HEK293 (cell line): ENCODE measurements at regions not wholly inside any gene's neighbourhood (a gene's known extent, or its start where the extent isn't known, plus 50 kb on each side); places are given as distances from the start of the nearest gene placed in this dataset.

ENCODE experiments used
- MYNN ChIP-seq: fragments of 450-650 bp; formaldehyde crosslinking; IDR thresholded peaks from 2 replicates; pipeline ENCODE4 v1.5.1; 2016; ENCODE audit warnings: missing biosample characterization, missing genetic modification characterization, borderline replicate concordance
- OSR2 ChIP-seq: fragments of 450-650 bp; formaldehyde crosslinking; IDR thresholded peaks from 2 replicates; pipeline ENCODE4 v1.5.1; 2016; ENCODE audit warnings: missing biosample characterization, missing genetic modification characterization
- TRIM28 ChIP-seq: IDR thresholded peaks from 2 replicates; pipeline ENCODE4 v1.6.1; 2011; ENCODE audit warnings: low read length, control low read depth, borderline replicate concordance
- ZNF112 ChIP-seq: fragments of 450-650 bp; formaldehyde crosslinking; IDR thresholded peaks from 2 replicates; pipeline ENCODE4 v1.5.0; 2017; ENCODE audit warnings: missing biosample characterization, missing genetic modification characterization
- ZNF24 ChIP-seq: fragments of 450-650 bp; formaldehyde crosslinking; IDR thresholded peaks from 2 replicates; pipeline ENCODE4 v1.5.1; 2016; ENCODE audit warnings: missing biosample characterization, missing genetic modification characterization
- ZNF37A ChIP-seq: fragments of 450-650 bp; IDR thresholded peaks from 2 replicates; pipeline ENCODE4 v1.5.1; 2018; ENCODE audit warnings: missing biosample characterization, missing genetic modification characterization
- TF ChIP-seq, protein P1 (sequence below): fragments of 450-650 bp; formaldehyde crosslinking; IDR thresholded peaks from 2 replicates; pipeline ENCODE4 v1.5.1; 2016; ENCODE audit warnings: missing biosample characterization, missing genetic modification characterization, borderline replicate concordance
- TF ChIP-seq, protein P2 (sequence below): fragments of 450-650 bp; formaldehyde crosslinking; IDR thresholded peaks from 2 replicates; pipeline ENCODE4 v1.5.1; 2016; ENCODE audit warnings: missing biosample characterization, missing genetic modification characterization
- TF ChIP-seq, protein P3 (sequence below): fragments of 450-650 bp; formaldehyde crosslinking; IDR thresholded peaks from 2 replicates; pipeline ENCODE4 v1.5.1; 2016; ENCODE audit warnings: missing biosample characterization, missing genetic modification characterization, low read depth

DNA sequence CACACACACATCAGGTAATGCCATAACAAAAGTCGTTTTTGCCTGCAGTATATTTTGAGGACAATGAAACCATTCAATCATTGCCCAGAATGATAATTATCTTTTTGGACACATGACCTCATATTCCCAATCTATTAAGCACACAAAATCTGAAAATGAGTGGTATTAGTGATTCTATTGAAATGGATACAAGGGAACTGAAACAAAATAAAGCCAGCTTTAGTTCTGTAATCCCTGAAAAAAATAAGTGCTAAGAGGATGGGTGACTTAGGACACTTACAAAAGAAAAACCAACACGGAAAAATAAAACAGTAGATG is 128.3 kb upstream of the MAF start:
- no peak for TF ChIP-seq ZNF24 (tag by site-specific recombination)
- no peak for TF ChIP-seq ZNF112 (tag by site-specific recombination)
- TF ChIP-seq, protein P1, sequence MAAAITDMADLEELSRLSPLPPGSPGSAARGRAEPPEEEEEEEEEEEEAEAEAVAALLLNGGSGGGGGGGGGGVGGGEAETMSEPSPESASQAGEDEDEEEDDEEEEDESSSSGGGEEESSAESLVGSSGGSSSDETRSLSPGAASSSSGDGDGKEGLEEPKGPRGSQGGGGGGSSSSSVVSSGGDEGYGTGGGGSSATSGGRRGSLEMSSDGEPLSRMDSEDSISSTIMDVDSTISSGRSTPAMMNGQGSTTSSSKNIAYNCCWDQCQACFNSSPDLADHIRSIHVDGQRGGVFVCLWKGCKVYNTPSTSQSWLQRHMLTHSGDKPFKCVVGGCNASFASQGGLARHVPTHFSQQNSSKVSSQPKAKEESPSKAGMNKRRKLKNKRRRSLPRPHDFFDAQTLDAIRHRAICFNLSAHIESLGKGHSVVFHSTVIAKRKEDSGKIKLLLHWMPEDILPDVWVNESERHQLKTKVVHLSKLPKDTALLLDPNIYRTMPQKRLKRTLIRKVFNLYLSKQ (tag by site-specific recombination), result no peak
- TF ChIP-seq, protein P2, sequence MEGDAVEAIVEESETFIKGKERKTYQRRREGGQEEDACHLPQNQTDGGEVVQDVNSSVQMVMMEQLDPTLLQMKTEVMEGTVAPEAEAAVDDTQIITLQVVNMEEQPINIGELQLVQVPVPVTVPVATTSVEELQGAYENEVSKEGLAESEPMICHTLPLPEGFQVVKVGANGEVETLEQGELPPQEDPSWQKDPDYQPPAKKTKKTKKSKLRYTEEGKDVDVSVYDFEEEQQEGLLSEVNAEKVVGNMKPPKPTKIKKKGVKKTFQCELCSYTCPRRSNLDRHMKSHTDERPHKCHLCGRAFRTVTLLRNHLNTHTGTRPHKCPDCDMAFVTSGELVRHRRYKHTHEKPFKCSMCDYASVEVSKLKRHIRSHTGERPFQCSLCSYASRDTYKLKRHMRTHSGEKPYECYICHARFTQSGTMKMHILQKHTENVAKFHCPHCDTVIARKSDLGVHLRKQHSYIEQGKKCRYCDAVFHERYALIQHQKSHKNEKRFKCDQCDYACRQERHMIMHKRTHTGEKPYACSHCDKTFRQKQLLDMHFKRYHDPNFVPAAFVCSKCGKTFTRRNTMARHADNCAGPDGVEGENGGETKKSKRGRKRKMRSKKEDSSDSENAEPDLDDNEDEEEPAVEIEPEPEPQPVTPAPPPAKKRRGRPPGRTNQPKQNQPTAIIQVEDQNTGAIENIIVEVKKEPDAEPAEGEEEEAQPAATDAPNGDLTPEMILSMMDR (tag by site-specific recombination), result no peak
- TF ChIP-seq, protein P3, sequence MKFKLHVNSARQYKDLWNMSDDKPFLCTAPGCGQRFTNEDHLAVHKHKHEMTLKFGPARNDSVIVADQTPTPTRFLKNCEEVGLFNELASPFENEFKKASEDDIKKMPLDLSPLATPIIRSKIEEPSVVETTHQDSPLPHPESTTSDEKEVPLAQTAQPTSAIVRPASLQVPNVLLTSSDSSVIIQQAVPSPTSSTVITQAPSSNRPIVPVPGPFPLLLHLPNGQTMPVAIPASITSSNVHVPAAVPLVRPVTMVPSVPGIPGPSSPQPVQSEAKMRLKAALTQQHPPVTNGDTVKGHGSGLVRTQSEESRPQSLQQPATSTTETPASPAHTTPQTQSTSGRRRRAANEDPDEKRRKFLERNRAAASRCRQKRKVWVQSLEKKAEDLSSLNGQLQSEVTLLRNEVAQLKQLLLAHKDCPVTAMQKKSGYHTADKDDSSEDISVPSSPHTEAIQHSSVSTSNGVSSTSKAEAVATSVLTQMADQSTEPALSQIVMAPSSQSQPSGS (tag by site-specific recombination), result no peak
- no peak for TF ChIP-seq MYNN (tag by site-specific recombination)
- no peak for TF ChIP-seq OSR2 (tag by site-specific recombination)
- TF ChIP-seq ZNF37A (tag by site-specific recombination), result no peak
- no peak for TF ChIP-seq TRIM28
